ENCODE measurements at regions not wholly inside any gene's neighbourhood (a gene's known extent, or its start where the extent isn't known, plus 50 kb on each side); places are given as distances from the start of the nearest gene placed in this dataset.

DNA sequence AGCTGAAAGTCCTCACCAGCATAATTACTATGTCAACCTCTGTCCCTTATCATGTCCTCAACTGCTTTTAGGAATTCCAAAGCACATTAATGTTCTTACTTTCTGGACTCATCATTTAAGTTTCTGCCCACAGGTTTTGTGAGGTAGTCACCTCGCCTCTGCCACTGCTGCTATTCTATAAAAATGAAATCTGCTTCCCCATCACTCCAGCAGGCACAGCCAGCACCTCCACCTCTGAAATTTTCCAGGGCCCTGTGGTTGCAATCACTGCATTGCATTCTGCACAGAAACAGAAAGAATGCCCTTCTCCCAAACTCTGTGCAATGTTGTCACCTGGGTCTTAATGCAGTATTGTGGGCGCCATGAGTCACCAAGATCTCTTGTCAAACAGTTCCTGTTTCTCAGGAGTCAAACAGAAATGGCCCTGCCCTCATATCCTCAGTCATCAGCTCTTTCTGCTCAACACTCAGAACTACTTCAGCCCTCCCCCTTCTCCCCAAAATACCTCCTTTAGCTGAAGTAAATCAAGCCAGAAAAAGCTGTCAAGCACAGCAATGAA is 529.2 kb upstream of the NBEA start:
- DNase-seq (ENCODE audit: insufficient read length) (no peak), FAIRE-seq (no peak)

DNA sequence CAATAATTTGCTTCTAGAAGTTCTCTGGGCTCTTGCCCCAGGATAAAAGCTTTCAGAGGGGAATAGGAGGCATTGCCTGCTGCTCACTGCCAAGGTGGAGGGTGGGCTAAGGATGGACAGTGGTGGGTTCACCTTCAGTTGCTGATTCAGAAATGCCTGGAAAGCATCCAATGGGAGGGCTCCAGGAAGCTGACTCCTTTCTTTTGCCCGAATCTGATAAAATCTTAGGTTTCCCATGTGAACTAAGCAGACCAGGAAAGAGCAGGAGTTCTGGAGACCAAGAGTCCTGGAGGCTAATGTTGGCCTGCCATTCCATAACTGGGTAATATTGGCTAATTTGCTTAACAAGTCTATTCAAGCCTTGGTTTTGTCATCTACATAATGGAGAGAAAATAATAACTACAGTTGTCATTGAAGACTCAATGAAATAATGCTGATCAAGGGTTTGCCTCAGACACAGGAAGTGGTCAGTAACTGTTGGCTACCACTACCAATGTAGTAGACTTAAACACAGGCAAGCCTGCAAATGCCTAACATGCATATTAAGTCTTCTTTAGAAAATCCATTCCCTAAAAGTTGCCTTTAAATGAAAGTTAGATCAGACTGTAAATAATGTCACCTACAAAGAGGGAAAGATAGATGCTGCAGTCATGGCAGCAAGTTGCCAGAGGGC is 528.4 kb upstream of the NBEA start:
- no peak for TF ChIP-seq POLR2A (IDR thresholded peaks at IDR 0.05; ENCODE audit: low read depth, low read length)
- no peak for TF ChIP-seq TAF1 (IDR thresholded peaks at IDR 0.05; ENCODE audit: borderline replicate concordance, low read depth, low read length)
- no peak for TF ChIP-seq POLR2AphosphoS5 (IDR thresholded peaks at IDR 0.05; ENCODE audit: low read depth, low read length)
- DNase-seq (ENCODE audit: insufficient read length): no peak
- FAIRE-seq: no peak

More for the DNA sequence above, 529.2 kb upstream of the NBEA start:
- no peak for TF ChIP-seq TAF1 (IDR thresholded peaks at IDR 0.05; ENCODE audit: borderline replicate concordance, low read depth, low read length)
- TF ChIP-seq POLR2AphosphoS5 (IDR thresholded peaks at IDR 0.05; ENCODE audit: low read depth, low read length): no peak
- TF ChIP-seq POLR2A (IDR thresholded peaks at IDR 0.05; ENCODE audit: low read depth, low read length): no peak

DNA sequence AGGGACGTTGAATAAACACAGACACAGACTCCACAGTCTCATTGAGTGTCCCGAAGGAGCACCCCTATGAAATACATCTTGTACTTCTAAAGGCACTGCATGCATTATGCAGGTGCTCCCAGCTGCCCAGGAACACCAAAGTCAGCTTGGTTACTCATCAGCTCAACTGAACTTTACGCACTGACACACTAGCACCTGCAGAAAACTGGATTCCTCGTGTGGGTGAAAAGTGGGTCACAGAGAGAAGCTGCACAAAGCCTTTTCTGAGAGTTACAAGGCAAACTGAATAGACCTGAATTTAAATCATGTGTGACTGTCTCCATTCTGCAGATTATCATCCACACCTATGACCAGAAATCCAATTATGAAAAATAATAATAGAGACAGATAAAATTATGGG is 527.5 kb upstream of the NBEA start:
- FAIRE-seq: no peak
- TF ChIP-seq POLR2A (IDR thresholded peaks at IDR 0.05; ENCODE audit: low read depth, low read length) (no peak), TAF1 (IDR thresholded peaks at IDR 0.05; ENCODE audit: borderline replicate concordance, low read depth, low read length) (no peak), POLR2AphosphoS5 (IDR thresholded peaks at IDR 0.05; ENCODE audit: low read depth, low read length) (no peak)
- no peak for DNase-seq (ENCODE audit: insufficient read length)

DNA sequence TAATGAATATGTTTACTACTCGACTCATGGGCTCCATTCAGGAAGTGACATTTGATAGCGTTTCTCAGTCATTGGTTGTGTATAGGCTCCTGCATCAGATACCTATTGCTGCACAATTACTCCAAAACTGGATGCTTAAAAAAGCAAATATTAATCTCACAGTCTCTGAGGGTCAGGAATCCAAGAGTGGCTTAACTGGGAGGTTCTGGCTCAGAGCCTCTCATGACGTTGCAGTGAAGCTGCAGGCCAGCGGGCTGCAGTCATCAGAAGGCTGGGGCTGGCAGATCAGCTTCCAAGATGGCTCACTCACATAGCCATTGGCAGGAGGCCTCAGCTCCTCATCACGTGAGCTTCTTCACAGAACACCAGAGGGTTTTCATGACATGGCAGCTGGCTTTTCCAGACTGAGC is 525.1 kb upstream of the NBEA start:
- FAIRE-seq: no peak
- no peak for TF ChIP-seq POLR2A (IDR thresholded peaks at IDR 0.05; ENCODE audit: low read depth, low read length)
- TF ChIP-seq TAF1 (IDR thresholded peaks at IDR 0.05; ENCODE audit: borderline replicate concordance, low read depth, low read length): no peak
- TF ChIP-seq POLR2AphosphoS5 (IDR thresholded peaks at IDR 0.05; ENCODE audit: low read depth, low read length): no peak
- no peak for DNase-seq (ENCODE audit: insufficient read length)

DNA sequence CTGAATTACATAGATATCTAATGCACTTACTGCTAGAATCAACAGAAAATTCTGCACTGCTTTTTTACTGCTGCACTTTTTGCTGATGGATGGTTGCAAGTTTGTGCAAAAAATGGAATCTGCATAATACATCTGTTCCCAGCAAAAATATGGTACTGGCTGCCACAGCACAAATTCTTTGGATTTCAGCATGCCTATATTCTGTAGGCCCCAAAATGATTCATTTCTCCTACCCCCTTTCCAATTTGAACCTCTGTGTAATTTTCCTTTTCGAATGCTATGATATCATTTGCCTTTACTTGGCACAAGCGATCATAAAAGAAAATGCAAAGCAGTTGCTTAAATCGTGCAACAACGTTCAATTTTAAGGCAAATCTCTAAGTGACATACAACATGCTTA is 524.2 kb upstream of the NBEA start:
- FAIRE-seq (no peak), DNase-seq (ENCODE audit: insufficient read length) (no peak)
- TF ChIP-seq POLR2AphosphoS5 (IDR thresholded peaks at IDR 0.05; ENCODE audit: low read depth, low read length) (no peak), TAF1 (IDR thresholded peaks at IDR 0.05; ENCODE audit: borderline replicate concordance, low read depth, low read length) (no peak)

- TF ChIP-seq TAF1 (IDR thresholded peaks at IDR 0.05; ENCODE audit: borderline replicate concordance, low read depth, low read length) (no peak), POLR2AphosphoS5 (IDR thresholded peaks at IDR 0.05; ENCODE audit: low read depth, low read length) (no peak), POLR2A (IDR thresholded peaks at IDR 0.05; ENCODE audit: low read depth, low read length) (no peak)
- DNase-seq (ENCODE audit: insufficient read length) (no peak), FAIRE-seq (no peak)
These were observed 523.0 kb upstream of the NBEA start for GRCh38 chr13:34419025-34419424.

DNA sequence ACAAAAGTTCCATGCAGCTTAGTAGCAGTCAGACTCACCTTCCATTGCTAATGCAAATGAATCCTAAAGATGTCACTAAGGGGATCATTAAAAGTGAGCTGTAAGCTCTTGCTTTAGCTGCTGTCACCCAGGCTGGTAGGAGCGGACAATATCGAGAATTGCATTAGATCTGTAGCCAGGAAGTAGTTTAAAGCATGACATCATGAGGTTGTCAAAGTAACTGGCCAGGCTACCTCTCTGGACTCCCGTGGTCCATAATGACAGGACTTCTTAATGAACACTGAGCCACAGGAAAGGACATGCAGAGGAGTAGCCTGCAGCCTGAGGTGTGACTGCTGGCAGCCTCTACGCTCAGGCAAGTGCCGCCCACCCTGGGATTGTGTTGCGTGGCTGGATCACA is 522.3 kb upstream of the NBEA start:
- FAIRE-seq: no peak
- no peak for DNase-seq (ENCODE audit: insufficient read length)
- TF ChIP-seq POLR2A (IDR thresholded peaks at IDR 0.05; ENCODE audit: low read depth, low read length): no peak
- TF ChIP-seq POLR2AphosphoS5 (IDR thresholded peaks at IDR 0.05; ENCODE audit: low read depth, low read length): no peak
- TF ChIP-seq TAF1 (IDR thresholded peaks at IDR 0.05; ENCODE audit: borderline replicate concordance, low read depth, low read length): no peak

DNA sequence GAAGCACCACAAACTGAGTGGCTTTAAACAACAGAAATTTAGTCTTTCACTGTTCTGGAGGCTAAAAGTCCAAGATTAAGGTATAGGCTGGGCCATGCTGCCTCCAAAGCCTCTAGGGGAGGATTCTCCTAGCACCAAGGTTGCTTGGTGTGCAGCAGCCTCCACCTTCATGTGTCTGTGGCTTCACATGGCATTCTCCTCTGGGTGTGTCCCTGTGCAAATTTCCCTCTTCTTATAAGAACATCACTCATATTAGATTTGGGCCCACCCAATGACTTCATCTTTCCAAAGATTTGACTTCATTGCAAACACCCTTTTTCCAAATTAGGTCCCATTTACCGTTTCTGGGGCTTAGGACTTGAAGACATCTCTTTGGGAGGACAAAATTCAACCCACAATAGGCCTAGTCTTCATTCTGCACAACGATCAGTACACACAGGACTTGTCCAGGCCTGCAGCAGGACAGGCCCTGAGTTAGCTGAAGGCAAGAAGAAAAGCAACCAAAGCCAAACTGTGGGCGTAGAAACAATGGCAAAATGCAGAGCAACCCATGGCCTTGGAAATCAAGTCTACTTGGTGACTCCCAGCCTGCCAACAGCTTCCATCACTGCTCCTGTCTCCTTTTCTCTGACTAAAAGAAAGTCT is 521.2 kb upstream of the NBEA start:
- TF ChIP-seq TAF1 (IDR thresholded peaks at IDR 0.05; ENCODE audit: borderline replicate concordance, low read depth, low read length): no peak
- TF ChIP-seq POLR2AphosphoS5 (IDR thresholded peaks at IDR 0.05; ENCODE audit: low read depth, low read length): no peak
- TF ChIP-seq POLR2A (IDR thresholded peaks at IDR 0.05; ENCODE audit: low read depth, low read length): no peak
- no peak for DNase-seq (ENCODE audit: insufficient read length)
- FAIRE-seq: no peak

DNA sequence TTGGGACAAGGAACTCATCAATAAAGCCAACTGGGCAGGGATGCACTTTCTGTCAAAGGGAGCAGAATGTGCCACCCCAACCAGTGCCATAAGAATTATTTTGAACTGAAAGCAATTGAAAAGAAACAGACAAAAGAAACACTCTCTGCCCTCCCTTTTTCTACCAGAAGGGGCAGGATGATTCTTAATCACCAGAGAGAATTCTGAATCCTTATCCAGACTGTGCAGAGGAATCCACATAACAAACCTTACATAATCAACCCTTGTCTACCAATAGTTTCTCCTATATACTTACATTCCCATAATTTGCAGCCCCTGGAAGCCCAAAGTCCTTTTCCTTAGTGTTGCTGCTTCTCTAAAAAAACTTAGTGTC is 520.7 kb upstream of the NBEA start:
- no peak for FAIRE-seq
- no peak for TF ChIP-seq TAF1 (IDR thresholded peaks at IDR 0.05; ENCODE audit: borderline replicate concordance, low read depth, low read length)
- no peak for TF ChIP-seq POLR2AphosphoS5 (IDR thresholded peaks at IDR 0.05; ENCODE audit: low read depth, low read length)
- TF ChIP-seq POLR2A (IDR thresholded peaks at IDR 0.05; ENCODE audit: low read depth, low read length): no peak
- no peak for DNase-seq (ENCODE audit: insufficient read length)

GRCh38 chr13:34421858-34422475 is 520.1 kb upstream of the NBEA start:
- TF ChIP-seq TAF1 (IDR thresholded peaks at IDR 0.05; ENCODE audit: borderline replicate concordance, low read depth, low read length): no peak
- TF ChIP-seq POLR2AphosphoS5 (IDR thresholded peaks at IDR 0.05; ENCODE audit: low read depth, low read length): no peak
- no peak for TF ChIP-seq POLR2A (IDR thresholded peaks at IDR 0.05; ENCODE audit: low read depth, low read length)
- no peak for FAIRE-seq
- DNase-seq (ENCODE audit: insufficient read length): no peak

DNA sequence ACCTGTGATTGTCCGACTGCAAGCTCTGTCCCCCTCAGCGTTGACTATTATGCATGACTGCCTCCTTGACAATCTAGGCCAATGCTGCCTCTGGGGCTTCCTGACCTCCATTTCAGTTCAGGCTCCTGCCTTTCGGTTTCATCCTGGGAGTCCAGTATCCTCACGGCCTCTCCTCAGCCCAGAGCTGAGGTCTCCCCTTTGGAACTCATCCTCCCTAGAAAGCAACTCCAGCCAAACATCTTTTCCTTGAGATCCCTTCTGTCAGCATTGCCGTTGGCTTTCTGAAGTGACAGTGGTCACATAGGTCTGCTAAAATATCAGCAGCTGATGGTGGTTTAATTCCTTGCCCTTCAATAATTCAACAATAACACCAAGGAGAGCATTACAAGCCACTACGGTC is 519.1 kb upstream of the NBEA start:
- TF ChIP-seq POLR2AphosphoS5 (IDR thresholded peaks at IDR 0.05; ENCODE audit: low read depth, low read length) (no peak), TAF1 (IDR thresholded peaks at IDR 0.05; ENCODE audit: borderline replicate concordance, low read depth, low read length) (no peak), POLR2A (IDR thresholded peaks at IDR 0.05; ENCODE audit: low read depth, low read length) (no peak)
- DNase-seq (ENCODE audit: insufficient read length): no peak
- no peak for FAIRE-seq
